ENCODE measurements at regions not wholly inside any gene's neighbourhood (a gene's known extent, or its start where the extent isn't known, plus 50 kb on each side); places are given as distances from the start of the nearest gene placed in this dataset.

GRCh38 chr14:45793081-45793480 lies 540.1 kb upstream of the MIS18BP1 start:
- H3K4me3 Mint-ChIP-seq (ENCODE audit: unreplicated experiment): no peak overlapping the region
- no peak overlapping the region for H3K27ac Mint-ChIP-seq (ENCODE audit: unreplicated experiment)
- no peak for TF ChIP-seq CTCF (IDR thresholded peaks at IDR 0.05; ENCODE audit: unreplicated experiment)
- no peaks in the 10 kb centered on the region for H3K27me3 Mint-ChIP-seq (ENCODE audit: unreplicated experiment)
- no peaks in the 10 kb centered on the region for H3K9me3 Mint-ChIP-seq (ENCODE audit: unreplicated experiment)
- no peak for DNase-seq (ENCODE audit: low spot score)
- no peaks in the 10 kb centered on the region for H3K36me3 Mint-ChIP-seq (ENCODE audit: low read depth, unreplicated experiment)
- no peaks in the 10 kb centered on the region for H3K4me1 Mint-ChIP-seq (ENCODE audit: unreplicated experiment)

GRCh38 chr14:45790293-45790692 lies 537.3 kb upstream of the MIS18BP1 start:
- H3K27ac Mint-ChIP-seq (ENCODE audit: unreplicated experiment): no peak overlapping the region
- no peaks in the 10 kb centered on the region for H3K36me3 Mint-ChIP-seq (ENCODE audit: low read depth, unreplicated experiment)
- no peaks in the 10 kb centered on the region for H3K9me3 Mint-ChIP-seq (ENCODE audit: unreplicated experiment)
- TF ChIP-seq CTCF (IDR thresholded peaks at IDR 0.05; ENCODE audit: unreplicated experiment): no peak
- DNase-seq (ENCODE audit: low spot score): no peak
- H3K27me3 Mint-ChIP-seq (ENCODE audit: unreplicated experiment): no peaks in the 10 kb centered on the region
- H3K4me1 Mint-ChIP-seq (ENCODE audit: unreplicated experiment): no peaks in the 10 kb centered on the region
- no peak overlapping the region for H3K4me3 Mint-ChIP-seq (ENCODE audit: unreplicated experiment)

- peaks cover 1% of the 10 kb centered on the region for H3K27me3 Mint-ChIP-seq (ENCODE audit: unreplicated experiment)
- peaks cover 5% of the 10 kb centered on the region for H3K36me3 Mint-ChIP-seq (ENCODE audit: low read depth, unreplicated experiment)
- no peak for DNase-seq (ENCODE audit: low spot score)
- H3K4me3 Mint-ChIP-seq (ENCODE audit: unreplicated experiment): no peak overlapping the region
- no peak overlapping the region for H3K27ac Mint-ChIP-seq (ENCODE audit: unreplicated experiment)
- TF ChIP-seq CTCF (IDR thresholded peaks at IDR 0.05; ENCODE audit: unreplicated experiment): no peak
- H3K4me1 Mint-ChIP-seq (ENCODE audit: unreplicated experiment): no peaks in the 10 kb centered on the region
- H3K9me3 Mint-ChIP-seq (ENCODE audit: unreplicated experiment): peaks cover 17% of the 10 kb centered on the region
Observed at GRCh38 chr14:45787167-45787566, 534.2 kb upstream of the MIS18BP1 start.

- Mint-ChIP-seq H3K9me3 (ENCODE audit: unreplicated experiment) (peaks cover 17% of the 10 kb centered on the region), H3K4me3 (ENCODE audit: unreplicated experiment) (no peak overlapping the region), H3K4me1 (ENCODE audit: unreplicated experiment) (no peaks in the 10 kb centered on the region), H3K27ac (ENCODE audit: unreplicated experiment) (no peak overlapping the region), H3K27me3 (ENCODE audit: unreplicated experiment) (peaks cover 1% of the 10 kb centered on the region), H3K36me3 (ENCODE audit: low read depth, unreplicated experiment) (peaks cover 5% of the 10 kb centered on the region)
- no peak for TF ChIP-seq CTCF (IDR thresholded peaks at IDR 0.05; ENCODE audit: unreplicated experiment)
- DNase-seq (ENCODE audit: low spot score): no peak
Observed at GRCh38 chr14:45786266-45786665, 533.3 kb upstream of the MIS18BP1 start.

GRCh38 chr14:45785240-45785639 lies 532.2 kb upstream of the MIS18BP1 start:
- no peak overlapping the region for H3K4me3 Mint-ChIP-seq (ENCODE audit: unreplicated experiment)
- H3K27ac Mint-ChIP-seq (ENCODE audit: unreplicated experiment): no peak overlapping the region
- H3K4me1 Mint-ChIP-seq (ENCODE audit: unreplicated experiment): no peaks in the 10 kb centered on the region
- peaks cover 17% of the 10 kb centered on the region for H3K9me3 Mint-ChIP-seq (ENCODE audit: unreplicated experiment)
- TF ChIP-seq CTCF (IDR thresholded peaks at IDR 0.05; ENCODE audit: unreplicated experiment): no peak
- no peak for DNase-seq (ENCODE audit: low spot score)
- peaks cover 1% of the 10 kb centered on the region for H3K27me3 Mint-ChIP-seq (ENCODE audit: unreplicated experiment)
- peaks cover 5% of the 10 kb centered on the region for H3K36me3 Mint-ChIP-seq (ENCODE audit: low read depth, unreplicated experiment)
